Omental fat pad (tissue), 3 donors: ENCODE measurements at regions not wholly inside any gene's neighbourhood (a gene's known extent, or its start where the extent isn't known, plus 50 kb on each side); places are given as distances from the start of the nearest gene placed in this dataset.

Source experiments
- ATAC-seq: fragments of 150-250 bp; one replicate; pipeline ENCODE4 v1.9.1; 2016; ENCODE audit warnings: mild to moderate bottlenecking, moderate library complexity; ENCODE audit not compliant: low FRiP score
- DNase-seq: peaks from one replicate; pipeline ENCODE4 v3.0.0-alpha.2; 2019; ENCODE audit warnings: low spot score
- CTCF ChIP-seq, 3 donors: fragments of 450-650 bp; IDR thresholded peaks; one replicate each; pipeline ENCODE4 v1.5.1; 2016 to 2017; ENCODE audit warnings: antibody characterized with exemption in 3 of 3, mild to moderate bottlenecking in 3 of 3, moderate library complexity in 2 of 3

- TF ChIP-seq CTCF (IDR thresholded peaks at IDR 0.05) = no peak
- ATAC-seq (no peak), DNase-seq (no peak)
Observed at GRCh38 chr12:85352016-85352415, 72.0 kb downstream of the ALX1 start.

- no peak for TF ChIP-seq CTCF (IDR thresholded peaks at IDR 0.05)
- ATAC-seq (no peak), DNase-seq (no peak)
Observed at GRCh38 chr12:85356596-85357385, 76.8 kb downstream of the ALX1 start.

DNA sequence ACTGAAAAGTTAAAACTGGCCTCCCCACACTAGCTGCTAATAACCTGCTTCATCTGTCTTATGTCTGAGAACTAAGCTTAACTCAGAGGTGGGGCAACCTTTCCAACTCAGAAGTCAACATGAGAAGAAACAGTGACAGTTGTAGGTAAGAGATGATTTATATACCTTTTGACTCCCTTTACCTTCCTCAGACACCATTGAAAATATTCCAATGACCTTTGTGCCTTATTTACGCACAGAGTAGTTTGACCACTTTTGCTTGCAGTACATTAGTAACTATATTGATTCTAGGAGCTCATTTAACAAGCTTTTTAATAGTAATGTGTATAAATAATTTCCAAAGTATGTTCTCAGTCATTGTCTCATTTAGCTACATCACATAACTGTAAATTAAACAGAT, 77.6 kb downstream of the ALX1 start:
- ATAC-seq (no peak), DNase-seq (no peak)
- no peak for TF ChIP-seq CTCF (IDR thresholded peaks at IDR 0.05)

DNA sequence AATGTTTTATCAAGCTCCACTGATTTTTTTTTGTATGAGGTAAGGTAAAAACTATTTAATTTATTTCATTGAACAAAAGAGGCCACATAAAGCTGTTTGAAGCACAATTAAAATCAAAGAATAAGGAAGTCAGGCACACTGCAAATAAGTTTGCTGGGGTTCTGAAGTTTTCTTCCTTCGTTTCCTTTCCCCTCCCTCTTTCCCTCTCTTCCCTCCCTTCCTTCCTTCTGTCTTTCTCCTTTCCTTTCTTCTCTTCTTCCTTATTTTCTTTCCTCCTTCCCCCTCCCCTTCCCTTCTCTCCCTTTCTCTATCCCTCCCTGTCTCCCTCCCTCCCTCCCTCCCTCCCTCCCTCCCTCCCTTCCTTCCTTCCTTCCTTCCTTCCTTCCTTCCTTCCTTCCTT, 78.7 kb downstream of the ALX1 start:
- ATAC-seq = no peak
- DNase-seq = no peak
- TF ChIP-seq CTCF (IDR thresholded peaks at IDR 0.05) = no peak

DNA sequence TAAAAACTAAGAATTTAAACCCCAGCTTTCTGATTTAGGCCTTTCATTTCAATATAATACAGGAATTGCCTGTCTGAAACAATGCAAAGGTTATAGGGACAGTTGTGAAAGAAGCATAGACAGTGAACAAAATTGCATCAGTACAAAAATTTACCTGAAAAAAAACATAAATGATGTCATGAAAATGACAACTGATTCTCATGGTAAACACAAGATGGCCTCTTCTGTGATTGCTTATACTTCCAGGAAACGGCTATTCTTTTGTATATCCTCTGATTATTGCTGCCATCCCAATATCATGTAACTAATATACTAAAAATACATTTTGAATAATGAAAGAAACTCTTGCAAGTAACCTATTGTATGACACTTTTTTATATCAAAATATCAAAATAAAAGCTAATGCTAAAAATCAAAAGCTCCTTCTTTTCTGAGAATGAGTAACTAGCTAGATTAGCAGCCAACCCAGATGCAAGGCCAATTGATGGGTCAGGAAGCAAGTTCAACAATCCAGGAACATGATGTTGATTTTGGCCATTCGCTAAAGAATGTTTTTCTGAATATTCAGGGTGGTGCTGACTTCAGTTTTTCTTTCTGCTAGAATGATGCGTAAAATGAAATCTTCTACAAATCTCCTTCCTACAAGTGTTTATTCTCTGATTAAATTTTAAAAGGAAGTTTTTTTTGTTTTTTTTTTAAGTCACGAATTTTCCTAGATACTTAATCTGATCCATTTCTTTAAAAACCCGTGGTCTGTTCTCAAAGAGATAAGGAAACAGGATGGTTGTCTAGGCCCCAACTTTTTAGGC, 83.6 kb downstream of the ALX1 start:
- no peak for DNase-seq
- TF ChIP-seq CTCF (IDR thresholded peaks at IDR 0.05) = no peak
- no peak for ATAC-seq

GRCh38 chr12:85367936-85368335, 87.9 kb downstream of the ALX1 start:
- DNase-seq = no peak
- no peak for TF ChIP-seq CTCF (IDR thresholded peaks at IDR 0.05)
- ATAC-seq = no peak
